ENCODE measurements at regions not wholly inside any gene's neighbourhood (a gene's known extent, or its start where the extent isn't known, plus 50 kb on each side); places are given as distances from the start of the nearest gene placed in this dataset.

GRCh38 chr12:98359856-98360255 lies 155.5 kb upstream of the TMPO start:
- TF ChIP-seq CTCF (IDR thresholded peaks at IDR 0.05; ENCODE audit: insufficient read depth, low read length) = no peak
- TF ChIP-seq SPI1 (IDR thresholded peaks at IDR 0.05; ENCODE audit: borderline replicate concordance, low read depth) = no peak
- TF ChIP-seq, protein P1, sequence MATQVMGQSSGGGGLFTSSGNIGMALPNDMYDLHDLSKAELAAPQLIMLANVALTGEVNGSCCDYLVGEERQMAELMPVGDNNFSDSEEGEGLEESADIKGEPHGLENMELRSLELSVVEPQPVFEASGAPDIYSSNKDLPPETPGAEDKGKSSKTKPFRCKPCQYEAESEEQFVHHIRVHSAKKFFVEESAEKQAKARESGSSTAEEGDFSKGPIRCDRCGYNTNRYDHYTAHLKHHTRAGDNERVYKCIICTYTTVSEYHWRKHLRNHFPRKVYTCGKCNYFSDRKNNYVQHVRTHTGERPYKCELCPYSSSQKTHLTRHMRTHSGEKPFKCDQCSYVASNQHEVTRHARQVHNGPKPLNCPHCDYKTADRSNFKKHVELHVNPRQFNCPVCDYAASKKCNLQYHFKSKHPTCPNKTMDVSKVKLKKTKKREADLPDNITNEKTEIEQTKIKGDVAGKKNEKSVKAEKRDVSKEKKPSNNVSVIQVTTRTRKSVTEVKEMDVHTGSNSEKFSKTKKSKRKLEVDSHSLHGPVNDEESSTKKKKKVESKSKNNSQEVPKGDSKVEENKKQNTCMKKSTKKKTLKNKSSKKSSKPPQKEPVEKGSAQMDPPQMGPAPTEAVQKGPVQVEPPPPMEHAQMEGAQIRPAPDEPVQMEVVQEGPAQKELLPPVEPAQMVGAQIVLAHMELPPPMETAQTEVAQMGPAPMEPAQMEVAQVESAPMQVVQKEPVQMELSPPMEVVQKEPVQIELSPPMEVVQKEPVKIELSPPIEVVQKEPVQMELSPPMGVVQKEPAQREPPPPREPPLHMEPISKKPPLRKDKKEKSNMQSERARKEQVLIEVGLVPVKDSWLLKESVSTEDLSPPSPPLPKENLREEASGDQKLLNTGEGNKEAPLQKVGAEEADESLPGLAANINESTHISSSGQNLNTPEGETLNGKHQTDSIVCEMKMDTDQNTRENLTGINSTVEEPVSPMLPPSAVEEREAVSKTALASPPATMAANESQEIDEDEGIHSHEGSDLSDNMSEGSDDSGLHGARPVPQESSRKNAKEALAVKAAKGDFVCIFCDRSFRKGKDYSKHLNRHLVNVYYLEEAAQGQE (IDR thresholded peaks at IDR 0.05; ENCODE audit: insufficient replicate concordance, low read depth) = no peak
- TF ChIP-seq POLR2AphosphoS5 (IDR thresholded peaks at IDR 0.05; ENCODE audit: low read depth) = no peak
- no peak for TF ChIP-seq GABPA (IDR thresholded peaks at IDR 0.05; ENCODE audit: low read depth)

All from HL-60 (cell line).